ENCODE measurements at regions not wholly inside any gene's neighbourhood (a gene's known extent, or its start where the extent isn't known, plus 50 kb on each side); places are given as distances from the start of the nearest gene placed in this dataset.

- Histone ChIP-seq H2BK12ac (ENCODE audit: low read length in 2 of 2) (no peak overlapping the region), H3K4me1 (ENCODE audit: control insufficient read depth, insufficient read depth, low read depth, low read length) (no peaks in the 10 kb centered on the region), H3K4me2 (ENCODE audit: low read length, poor library complexity, severe bottlenecking) (no peak overlapping the region), H3K36me3 (ENCODE audit: control insufficient read depth in 1 of 2, insufficient read depth in 2 of 2, low read depth in 1 of 2, low read length in 2 of 2) (no peaks in the 10 kb centered on the region), H4K91ac (ENCODE audit: low read length) (no peak overlapping the region), H3K27me3 (ENCODE audit: control insufficient read depth in 1 of 2, insufficient read depth in 1 of 2, low read length in 2 of 2) (peaks cover 0 to under 1% of the 10 kb centered on the region in 2 experiments), H3K23ac (ENCODE audit: low read length in 2 of 2) (no peak overlapping the region), H3K14ac (ENCODE audit: low read length in 2 of 2) (no peak overlapping the region), H3K79me1 (replicated peaks; ENCODE audit: low read length, poor library complexity, severe bottlenecking) (no peaks in the 10 kb centered on the region), H3K4ac (ENCODE audit: low read depth in 1 of 2, low read length in 2 of 2) (no peak overlapping the region), H2AFZ (ENCODE audit: low read depth, low read length) (no peak overlapping the region), H2BK15ac (ENCODE audit: low read depth, poor library complexity, severe bottlenecking) (no peak overlapping the region), H2AK5ac (ENCODE audit: low read length, severe bottlenecking) (no peak overlapping the region), H3K27ac (ENCODE audit: low read length, poor library complexity, severe bottlenecking) (no peak overlapping the region), H3K9ac (ENCODE audit: low read length) (no peak overlapping the region), H3K4me3 (ENCODE audit: insufficient read depth in 1 of 2, low read depth in 1 of 2, low read length in 2 of 2) (no peak overlapping the region), H2BK120ac (ENCODE audit: low read depth, low read length) (no peak overlapping the region), H2BK5ac (ENCODE audit: low read depth, low read length, poor library complexity, severe bottlenecking) (no peak overlapping the region), H4K8ac (ENCODE audit: low read length) (no peak overlapping the region), H3K9me3 (ENCODE audit: control insufficient read depth, low read length) (no peaks in the 10 kb centered on the region), H3K18ac (ENCODE audit: low read depth in 1 of 2, low read length in 2 of 2) (no peak overlapping the region)
- 70% methylated on average over 6 of the region's 6 CpGs for WGBS
- DNase-seq: peak; percentile 34
Observed at GRCh38 chr14:76708028-76708427, 53.2 kb upstream of the VASH1 start.

GRCh38 chr14:76708771-76709170, 52.5 kb upstream of the VASH1 start:
- Histone ChIP-seq H3K4me1 (ENCODE audit: control insufficient read depth, insufficient read depth, low read depth, low read length) (no peaks in the 10 kb centered on the region), H4K91ac (ENCODE audit: low read length) (no peak overlapping the region), H3K14ac (ENCODE audit: low read length in 2 of 2) (no peak overlapping the region), H2BK15ac (ENCODE audit: low read depth, poor library complexity, severe bottlenecking) (no peak overlapping the region), H4K8ac (ENCODE audit: low read length) (no peak overlapping the region), H3K27me3 (ENCODE audit: control insufficient read depth in 1 of 2, insufficient read depth in 1 of 2, low read length in 2 of 2) (peaks cover 0 to 5% of the 10 kb centered on the region in 2 experiments), H3K4me3 (ENCODE audit: insufficient read depth in 1 of 2, low read depth in 1 of 2, low read length in 2 of 2) (no peak overlapping the region), H3K36me3 (ENCODE audit: control insufficient read depth in 1 of 2, insufficient read depth in 2 of 2, low read depth in 1 of 2, low read length in 2 of 2) (no peaks in the 10 kb centered on the region), H3K9me3 (ENCODE audit: control insufficient read depth, low read length) (no peaks in the 10 kb centered on the region), H3K9ac (ENCODE audit: low read length) (no peak overlapping the region), H2AK5ac (ENCODE audit: low read length, severe bottlenecking) (no peak overlapping the region), H3K79me1 (replicated peaks; ENCODE audit: low read length, poor library complexity, severe bottlenecking) (no peaks in the 10 kb centered on the region), H2BK5ac (ENCODE audit: low read depth, low read length, poor library complexity, severe bottlenecking) (no peak overlapping the region), H3K4me2 (ENCODE audit: low read length, poor library complexity, severe bottlenecking) (no peak overlapping the region), H3K4ac (ENCODE audit: low read depth in 1 of 2, low read length in 2 of 2) (no peak overlapping the region), H2AFZ (ENCODE audit: low read depth, low read length) (no peak overlapping the region), H2BK12ac (ENCODE audit: low read length in 2 of 2) (no peak overlapping the region), H3K27ac (ENCODE audit: low read length, poor library complexity, severe bottlenecking) (no peak overlapping the region), H3K23ac (ENCODE audit: low read length in 2 of 2) (no peak overlapping the region), H2BK120ac (ENCODE audit: low read depth, low read length) (no peak overlapping the region), H3K18ac (ENCODE audit: low read depth in 1 of 2, low read length in 2 of 2) (no peak overlapping the region)
- WGBS: 86% methylated on average over 8 of the region's 8 CpGs
- DNase-seq: no peak

GRCh38 chr14:76710056-76711010, 50.9 kb upstream of the VASH1 start:
- Histone ChIP-seq H2BK5ac (ENCODE audit: low read depth, low read length, poor library complexity, severe bottlenecking) (no peak overlapping the region), H3K14ac (ENCODE audit: low read length in 2 of 2) (no peak overlapping the region), H3K18ac (ENCODE audit: low read depth in 1 of 2, low read length in 2 of 2) (no peak overlapping the region), H3K4me2 (ENCODE audit: low read length, poor library complexity, severe bottlenecking) (no peak overlapping the region), H3K9me3 (ENCODE audit: control insufficient read depth, low read length) (no peaks in the 10 kb centered on the region), H3K36me3 (ENCODE audit: control insufficient read depth in 1 of 2, insufficient read depth in 2 of 2, low read depth in 1 of 2, low read length in 2 of 2) (no peaks in the 10 kb centered on the region), H3K27ac (ENCODE audit: low read length, poor library complexity, severe bottlenecking) (no peak overlapping the region), H3K4me1 (ENCODE audit: control insufficient read depth, insufficient read depth, low read depth, low read length) (no peaks in the 10 kb centered on the region), H2AFZ (ENCODE audit: low read depth, low read length) (no peak overlapping the region), H2BK15ac (ENCODE audit: low read depth, poor library complexity, severe bottlenecking) (no peak overlapping the region), H2BK12ac (ENCODE audit: low read length in 2 of 2) (no peak overlapping the region), H4K91ac (ENCODE audit: low read length) (no peak overlapping the region), H3K79me1 (replicated peaks; ENCODE audit: low read length, poor library complexity, severe bottlenecking) (no peaks in the 10 kb centered on the region), H3K27me3 (ENCODE audit: control insufficient read depth in 1 of 2, insufficient read depth in 1 of 2, low read length in 2 of 2) (peaks cover 0 to 12% of the 10 kb centered on the region in 2 experiments), H3K4ac (ENCODE audit: low read depth in 1 of 2, low read length in 2 of 2) (no peak overlapping the region), H2BK120ac (ENCODE audit: low read depth, low read length) (no peak overlapping the region), H3K4me3 (ENCODE audit: insufficient read depth in 1 of 2, low read depth in 1 of 2, low read length in 2 of 2) (no peak overlapping the region), H4K8ac (ENCODE audit: low read length) (no peak overlapping the region), H2AK5ac (ENCODE audit: low read length, severe bottlenecking) (no peak overlapping the region), H3K23ac (ENCODE audit: low read length in 2 of 2) (no peak overlapping the region), H3K9ac (ENCODE audit: low read length) (no peak overlapping the region)
- 40% methylated on average over 9 of the region's 13 CpGs for WGBS
- peak; percentile 57 for DNase-seq
